H1 (cell line): ENCODE measurements at regions not wholly inside any gene's neighbourhood (a gene's known extent, or its start where the extent isn't known, plus 50 kb on each side); places are given as distances from the start of the nearest gene placed in this dataset.

ENCODE experiments used
- CHD1 ChIP-seq: IDR thresholded peaks from 2 replicates; pipeline ENCODE4 v1.6.1; 2012; ENCODE audit warnings: low read depth, low read length, improper control_type of control experiment
- MAX ChIP-seq: IDR thresholded peaks from 2 replicates; pipeline ENCODE4 v1.6.1; 2012; ENCODE audit warnings: inconsistent platforms
- RFX5 ChIP-seq: IDR thresholded peaks from 2 replicates; pipeline ENCODE4 v1.6.1; 2011; ENCODE audit warnings: low read depth, low read length, improper control_type of control experiment, borderline replicate concordance
- ZNF274 ChIP-seq: IDR thresholded peaks from 2 replicates; pipeline ENCODE4 v1.7.0; 2012; ENCODE audit warnings: low read length, borderline replicate concordance; ENCODE audit errors: extremely low read depth

- no peak for TF ChIP-seq RFX5
- no peak for TF ChIP-seq ZNF274
- TF ChIP-seq CHD1: no peak
- TF ChIP-seq MAX: no peak
Measured at GRCh38 chr2:107437807-107438206, 388.9 kb upstream of the RGPD4 start (continued).
